GM21367 (cell line): ENCODE measurements at regions not wholly inside any gene's neighbourhood (a gene's known extent, or its start where the extent isn't known, plus 50 kb on each side); places are given as distances from the start of the nearest gene placed in this dataset.

Experiments used
- ATAC-seq: cut with Tn5 transposase; IDR thresholded peaks from one replicate; pipeline ENCODE4 v1.9.1; 2021; ENCODE audit not compliant: unreplicated experiment

DNA sequence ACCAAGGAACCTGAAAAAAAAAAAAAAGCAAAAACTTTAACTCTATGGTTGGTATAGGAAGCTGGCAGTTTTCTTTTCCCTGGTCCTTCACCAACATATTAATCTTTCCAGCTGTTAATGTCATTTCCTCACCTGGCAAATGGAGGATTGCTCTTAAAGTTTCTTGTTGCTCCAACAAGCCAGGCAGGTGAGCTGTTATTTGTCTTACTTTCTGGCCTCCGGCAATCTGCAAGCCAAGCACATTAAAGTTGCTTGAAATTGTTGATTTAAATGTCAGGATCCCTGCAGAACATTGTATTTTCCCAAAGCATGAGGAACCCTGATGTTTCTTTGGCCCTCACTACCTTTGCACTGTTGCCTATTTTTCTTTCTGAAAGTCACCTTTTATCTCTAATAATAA, 664.9 kb downstream of the METTL4 start:
- ATAC-seq = no peak

GRCh38 chr18:1907470-1908206, 663.7 kb downstream of the METTL4 start:
- no peak for ATAC-seq

DNA sequence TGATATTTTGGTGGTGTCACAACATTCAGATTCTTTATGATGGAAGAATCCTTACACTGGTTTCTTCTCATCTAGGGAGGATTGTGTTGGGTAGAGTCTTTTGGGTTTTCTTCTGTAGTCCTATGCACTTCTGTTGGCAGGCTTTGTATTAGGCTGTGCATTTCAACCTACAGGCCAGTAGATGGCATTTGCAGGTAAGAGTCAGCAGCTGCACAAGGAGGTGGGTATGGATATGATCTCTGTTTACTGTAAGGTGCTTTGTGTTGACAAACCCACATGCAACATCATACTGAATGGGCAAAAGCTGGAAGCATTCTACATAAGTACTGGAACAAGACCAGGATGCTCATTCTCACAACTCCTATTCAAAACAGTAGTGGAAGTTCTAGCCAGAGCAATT, 656.8 kb downstream of the METTL4 start:
- ATAC-seq = no peak

- ATAC-seq = no peak
Measured at GRCh38 chr18:1916869-1917523, 654.3 kb downstream of the METTL4 start.

DNA sequence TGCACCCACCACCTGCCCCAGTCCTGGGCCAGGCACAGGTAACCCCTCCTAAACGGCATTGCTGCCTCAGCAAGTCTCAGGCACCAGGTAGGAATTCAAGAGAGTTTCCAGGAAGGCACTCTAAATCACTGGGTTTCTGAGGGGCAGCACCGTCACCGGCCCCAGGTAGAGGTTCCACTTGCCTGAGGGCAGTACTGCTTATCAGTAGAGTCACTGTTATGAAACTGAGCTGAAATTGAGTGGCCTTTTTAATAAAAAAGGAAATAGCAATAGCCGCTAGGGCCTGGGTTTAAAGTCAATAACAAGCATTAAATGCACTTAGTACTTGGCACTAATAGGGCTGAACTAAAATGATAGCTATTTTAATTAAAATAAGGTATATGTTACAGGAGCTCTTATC, 653.7 kb downstream of the METTL4 start:
- ATAC-seq = no peak

DNA sequence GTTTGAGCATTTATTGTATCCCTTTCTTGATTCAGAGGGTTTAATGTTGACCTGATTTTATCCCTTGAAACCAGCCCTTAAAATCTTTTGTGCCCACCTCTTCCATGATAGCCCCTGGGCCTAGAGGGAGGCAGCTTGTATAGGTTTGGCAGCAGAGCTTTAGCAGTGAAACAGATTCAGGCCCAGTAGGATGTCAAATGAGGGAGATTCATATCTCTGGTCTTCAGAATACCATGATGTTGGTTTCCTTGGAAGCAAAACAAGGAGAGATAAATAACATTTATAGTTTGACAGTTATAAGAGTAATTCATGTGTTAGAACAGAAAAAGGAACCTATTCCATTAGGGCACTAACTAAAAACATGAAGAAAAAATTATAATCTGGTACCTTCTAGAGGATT, 649.2 kb downstream of the METTL4 start:
- ATAC-seq = no peak

GRCh38 chr18:1928711-1929110, 642.6 kb downstream of the METTL4 start:
- no peak for ATAC-seq

- no peak for ATAC-seq
Measured at GRCh38 chr18:1929720-1930119, 641.6 kb downstream of the METTL4 start.

DNA sequence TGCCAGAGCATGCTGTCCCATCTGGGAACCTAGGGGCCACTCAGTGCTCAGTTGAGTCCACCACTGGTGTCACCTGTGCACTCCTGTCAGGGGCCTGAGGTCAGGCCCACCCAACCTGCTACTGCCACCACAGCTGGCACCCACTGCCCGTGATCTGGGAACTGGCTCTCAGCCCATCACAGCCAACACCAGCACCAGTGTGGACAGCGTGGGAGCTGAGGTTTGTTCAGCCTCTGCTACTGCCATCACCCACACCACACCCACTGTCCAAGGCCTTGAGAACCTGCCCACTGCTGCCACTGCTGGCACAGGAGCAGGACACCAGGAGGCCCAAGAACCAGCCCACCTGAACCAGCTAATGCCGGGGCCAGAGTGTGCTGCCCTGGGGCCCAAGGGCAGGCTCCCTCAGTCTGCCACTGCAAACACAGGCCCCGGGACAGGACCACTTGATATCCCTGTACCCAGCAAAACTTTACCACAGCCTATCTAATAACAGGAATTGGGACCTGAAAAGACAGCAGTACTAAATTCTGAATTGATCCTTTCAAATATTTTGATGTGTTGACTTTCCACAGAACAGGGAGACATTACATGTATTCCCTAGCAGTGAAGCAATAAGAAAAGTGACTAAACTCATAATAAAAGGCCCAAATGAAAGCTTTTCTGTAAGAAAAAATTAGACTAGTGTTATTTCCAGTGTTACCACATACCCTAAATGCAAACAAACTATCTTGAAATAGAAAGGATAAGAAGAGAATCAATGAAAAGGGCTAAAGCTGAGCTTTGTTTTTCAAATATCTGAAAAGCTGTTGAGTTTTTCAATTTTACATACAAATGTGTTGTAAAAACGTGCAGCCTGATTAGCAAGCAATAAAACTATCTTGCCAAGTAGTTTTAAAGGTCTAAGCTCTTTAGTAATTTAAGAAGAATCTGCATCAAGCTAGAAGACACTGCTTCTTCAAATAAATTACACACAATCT, 640.7 kb downstream of the METTL4 start:
- no peak for ATAC-seq

DNA sequence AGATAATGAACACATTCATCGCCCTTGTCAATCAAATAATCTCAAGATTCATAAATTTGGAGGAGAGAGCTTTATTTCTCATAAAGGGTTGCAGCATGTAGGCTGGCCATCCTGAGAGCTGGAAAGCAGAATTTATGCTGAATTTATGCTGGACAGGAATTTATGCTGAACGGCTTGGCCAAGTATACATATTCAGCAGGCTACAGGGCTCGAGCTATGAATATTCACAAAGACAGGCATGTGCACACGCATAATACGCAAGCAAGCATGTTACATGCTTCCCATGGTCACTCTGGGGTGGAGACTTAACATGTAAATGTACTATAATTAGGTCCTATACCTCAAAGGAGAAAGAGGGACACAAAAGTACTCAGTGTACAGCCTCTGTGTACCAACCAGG, 618.8 kb downstream of the METTL4 start:
- ATAC-seq = no peak

DNA sequence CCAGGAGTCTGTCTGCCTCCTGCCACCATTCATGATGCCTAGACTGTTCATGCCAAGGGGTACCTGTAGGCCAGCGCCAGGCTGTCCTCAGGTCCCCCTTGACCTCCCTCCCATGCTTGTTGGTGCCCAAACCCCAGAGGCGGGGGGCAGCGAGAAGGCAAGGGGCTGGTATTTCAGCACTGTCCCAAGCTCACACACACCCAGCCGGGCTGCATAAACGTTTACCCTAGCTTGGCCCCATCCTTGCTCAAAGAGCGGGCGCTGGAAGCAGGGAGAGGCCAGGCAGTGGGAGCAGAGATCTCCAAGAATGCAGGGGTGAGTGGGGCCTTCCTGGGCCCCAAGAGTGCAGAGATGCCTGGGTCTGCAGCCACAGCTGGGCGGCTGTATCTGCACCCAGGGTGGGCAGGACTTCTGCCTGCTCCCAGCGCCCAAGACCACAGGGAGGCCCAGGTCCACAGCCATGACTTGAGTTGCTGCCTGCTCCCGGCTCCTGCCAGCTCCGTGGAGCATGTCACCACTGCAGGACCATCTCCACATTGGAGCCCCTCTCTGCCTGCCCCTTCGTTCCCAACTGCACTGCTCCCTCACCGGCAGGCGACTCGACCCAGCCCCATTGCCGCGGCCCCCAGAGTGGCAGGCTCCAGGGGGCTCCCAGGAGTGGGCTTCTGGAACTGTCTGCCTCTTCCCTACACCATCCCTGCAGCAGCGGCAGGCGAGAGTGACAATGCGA, 616.6 kb downstream of the METTL4 start:
- no peak for ATAC-seq

GRCh38 chr18:1958798-1959197, 612.5 kb downstream of the METTL4 start:
- ATAC-seq = no peak

DNA sequence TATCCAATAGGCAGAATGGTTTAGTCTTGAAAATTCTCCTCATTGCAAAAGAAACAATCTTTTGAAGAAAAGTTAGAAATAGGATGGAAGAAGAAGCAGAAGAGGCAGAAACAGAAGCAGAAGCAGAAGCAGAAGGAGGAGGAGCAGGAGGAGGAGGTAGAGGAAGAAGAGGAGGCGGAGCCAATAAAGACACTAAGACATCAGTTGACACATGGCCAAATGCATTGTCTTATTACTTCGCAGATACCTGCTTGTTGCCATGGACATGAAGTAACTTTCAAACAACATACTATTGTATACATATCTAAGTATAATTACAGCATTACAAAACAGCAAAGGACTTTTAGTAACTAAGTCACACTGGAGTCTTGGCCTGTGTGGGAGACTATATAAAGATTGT, 606.3 kb downstream of the METTL4 start:
- no peak for ATAC-seq

- ATAC-seq = no peak
Measured at GRCh38 chr18:1965541-1965940, 605.8 kb downstream of the METTL4 start.

- ATAC-seq = no peak
Measured at GRCh38 chr18:1968801-1969498, 602.4 kb downstream of the METTL4 start.

DNA sequence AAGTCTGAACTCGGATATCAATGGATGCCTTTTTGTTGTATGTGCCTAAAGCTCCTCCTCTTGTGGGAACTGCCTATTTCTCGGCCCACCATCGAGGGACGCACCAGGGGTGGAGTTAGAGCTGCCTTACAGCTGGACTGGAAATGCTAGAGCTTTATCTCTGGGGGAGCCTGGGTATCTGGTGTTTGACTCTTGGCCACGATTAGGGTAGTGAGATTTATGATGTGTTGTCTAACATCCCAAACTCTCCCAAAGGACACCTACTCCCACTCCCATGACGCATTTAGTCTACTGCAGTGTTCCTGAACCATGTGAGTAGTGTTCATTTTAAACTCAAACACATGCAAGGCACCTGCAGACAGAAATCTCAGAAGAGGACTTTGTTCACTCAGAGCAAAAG, 594.8 kb downstream of the METTL4 start:
- no peak for ATAC-seq

GRCh38 chr18:1982056-1982455, 589.2 kb downstream of the METTL4 start:
- ATAC-seq = no peak

- no peak for ATAC-seq
Measured at GRCh38 chr18:1983746-1984515, 587.4 kb downstream of the METTL4 start.

DNA sequence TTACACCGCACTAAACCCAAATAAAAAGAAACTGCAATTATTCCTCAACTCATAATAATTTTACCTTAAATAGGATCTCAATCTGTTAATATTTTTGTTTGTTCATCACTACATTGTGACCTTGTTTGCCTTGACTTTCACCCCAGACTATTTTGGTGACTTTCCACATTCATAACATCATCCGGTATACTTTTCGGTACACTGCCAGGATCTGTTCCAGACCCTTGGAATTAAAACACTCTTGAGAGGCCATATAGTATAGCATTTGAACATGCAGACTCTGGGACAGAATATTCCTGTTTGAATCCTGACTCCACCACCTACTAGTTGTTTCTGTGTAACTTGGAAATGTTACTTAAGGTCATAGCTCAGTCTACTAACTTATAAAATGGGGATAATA, 577.4 kb downstream of the METTL4 start:
- ATAC-seq = no peak

DNA sequence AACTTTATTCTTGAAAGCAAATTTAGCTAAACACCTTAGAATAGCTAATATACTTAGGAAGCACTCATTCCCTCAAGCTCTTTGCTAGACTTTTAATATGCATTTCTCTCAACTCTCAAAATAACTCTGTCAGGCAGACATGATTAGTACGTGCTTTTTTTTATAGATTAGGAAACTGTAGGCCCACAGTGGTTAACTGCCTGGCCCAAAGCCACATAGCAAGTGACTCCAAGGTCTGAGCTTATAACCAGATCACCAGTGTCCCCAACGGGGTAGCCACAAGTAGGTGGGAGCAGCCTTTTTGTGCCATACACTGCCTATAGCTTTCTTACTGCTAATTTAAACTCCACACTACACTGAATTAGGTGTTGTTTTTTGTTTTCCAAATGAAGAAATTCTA, 576.8 kb downstream of the METTL4 start:
- no peak for ATAC-seq
